Nephron (organoid): ENCODE measurements at regions not wholly inside any gene's neighbourhood (a gene's known extent, or its start where the extent isn't known, plus 50 kb on each side); places are given as distances from the start of the nearest gene placed in this dataset.

Experiments used
- H3K27ac Mint-ChIP-seq, 3 experiments: 2 replicates each; pipeline ENCODE4 v1.8.0; 2020; ENCODE audit warnings: mixed read lengths in 3 of 3, mild to moderate bottlenecking in 2 of 3, moderate library complexity in 1 of 3
- H3K27me3 Mint-ChIP-seq: 2 replicates; pipeline ENCODE4 v1.8.0; 2021; ENCODE audit warnings: low read depth, mild to moderate bottlenecking, moderate library complexity, mixed read lengths
- H3K36me3 Mint-ChIP-seq: 2 replicates; pipeline ENCODE4 v1.8.0; 2020; ENCODE audit warnings: low read depth, mixed read lengths
- H3K4me1 Mint-ChIP-seq: 2 replicates; pipeline ENCODE4 v1.8.0; 2020; ENCODE audit warnings: mixed read lengths
- H3K4me3 Mint-ChIP-seq, 3 experiments: 2 replicates each; pipeline ENCODE4 v1.8.0; 2020; ENCODE audit warnings: mild to moderate bottlenecking in 3 of 3, mixed read lengths in 3 of 3, moderate library complexity in 2 of 3
- H3K9me3 Mint-ChIP-seq: 2 replicates; pipeline ENCODE4 v1.8.0; 2020; ENCODE audit warnings: mixed read lengths
- TF ChIP-seq, protein P1 (sequence below), 3 experiments: fragments of 200-600 bp; sonication (generic); IDR thresholded peaks; one replicate each; pipeline ENCODE4 v1.5.0; 2021; ENCODE audit warnings: antibody characterized with exemption in 3 of 3; ENCODE audit not compliant: unreplicated experiment in 3 of 3

DNA sequence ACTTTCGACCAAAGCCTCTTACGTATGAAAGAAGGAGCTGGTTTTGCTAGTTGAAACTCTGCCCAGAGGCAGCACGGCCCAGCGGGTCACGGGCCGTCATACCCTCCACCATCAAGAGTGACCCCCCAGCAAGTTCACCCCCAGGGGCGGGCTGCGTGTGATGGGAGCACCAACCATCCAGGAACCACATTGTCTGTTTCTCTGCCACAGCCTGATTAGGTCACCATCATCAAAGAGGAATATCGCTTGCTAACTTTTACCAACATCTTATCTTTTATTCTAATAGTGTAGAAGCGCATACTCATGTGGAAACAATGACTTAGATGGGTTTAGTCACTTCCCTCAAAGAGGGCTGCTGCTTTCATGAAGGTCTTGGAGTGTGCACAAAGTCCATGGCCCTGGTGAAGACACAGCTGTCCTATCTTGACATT lies 116.6 kb upstream of the SMIM21 start:
- Mint-ChIP-seq H3K9me3 (no peaks in the 10 kb centered on the region), H3K4me1 (peaks cover 8% of the 10 kb centered on the region), H3K36me3 (no peaks in the 10 kb centered on the region), H3K27me3 (peaks cover 2% of the 10 kb centered on the region), H3K27ac (no peak overlapping the region), H3K4me3 (no peak overlapping the region)
- TF ChIP-seq, protein P1, sequence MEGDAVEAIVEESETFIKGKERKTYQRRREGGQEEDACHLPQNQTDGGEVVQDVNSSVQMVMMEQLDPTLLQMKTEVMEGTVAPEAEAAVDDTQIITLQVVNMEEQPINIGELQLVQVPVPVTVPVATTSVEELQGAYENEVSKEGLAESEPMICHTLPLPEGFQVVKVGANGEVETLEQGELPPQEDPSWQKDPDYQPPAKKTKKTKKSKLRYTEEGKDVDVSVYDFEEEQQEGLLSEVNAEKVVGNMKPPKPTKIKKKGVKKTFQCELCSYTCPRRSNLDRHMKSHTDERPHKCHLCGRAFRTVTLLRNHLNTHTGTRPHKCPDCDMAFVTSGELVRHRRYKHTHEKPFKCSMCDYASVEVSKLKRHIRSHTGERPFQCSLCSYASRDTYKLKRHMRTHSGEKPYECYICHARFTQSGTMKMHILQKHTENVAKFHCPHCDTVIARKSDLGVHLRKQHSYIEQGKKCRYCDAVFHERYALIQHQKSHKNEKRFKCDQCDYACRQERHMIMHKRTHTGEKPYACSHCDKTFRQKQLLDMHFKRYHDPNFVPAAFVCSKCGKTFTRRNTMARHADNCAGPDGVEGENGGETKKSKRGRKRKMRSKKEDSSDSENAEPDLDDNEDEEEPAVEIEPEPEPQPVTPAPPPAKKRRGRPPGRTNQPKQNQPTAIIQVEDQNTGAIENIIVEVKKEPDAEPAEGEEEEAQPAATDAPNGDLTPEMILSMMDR (IDR thresholded peaks at IDR 0.05; ENCODE audit: unreplicated experiment in 3 of 3), result no peak

DNA sequence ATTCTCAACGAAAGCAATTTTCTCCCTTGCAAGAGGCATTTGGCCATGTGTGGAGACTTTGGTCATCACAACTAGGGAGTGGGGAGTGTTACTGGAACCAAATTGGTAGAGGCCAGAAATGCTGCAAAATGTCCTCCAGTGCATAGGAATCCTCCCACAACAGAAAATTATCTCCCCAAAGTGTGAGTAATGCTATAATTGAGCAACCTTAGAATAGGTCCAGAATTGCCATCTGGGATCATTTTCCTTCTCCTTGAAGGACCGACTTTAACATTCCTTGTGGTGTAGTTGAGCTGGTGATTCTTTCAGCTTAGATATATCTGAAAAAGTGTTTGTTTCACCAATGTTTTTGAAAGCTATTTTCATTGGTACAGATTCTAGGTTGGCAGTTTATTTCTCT lies 111.2 kb upstream of the SMIM21 start:
- Mint-ChIP-seq H3K4me1 (peaks cover 4% of the 10 kb centered on the region), H3K27me3 (no peaks in the 10 kb centered on the region), H3K36me3 (no peaks in the 10 kb centered on the region), H3K9me3 (no peaks in the 10 kb centered on the region), H3K27ac (no peak overlapping the region), H3K4me3 (no peak overlapping the region)
- TF ChIP-seq, protein P1 (IDR thresholded peaks at IDR 0.05; ENCODE audit: unreplicated experiment in 3 of 3), result no peak

DNA sequence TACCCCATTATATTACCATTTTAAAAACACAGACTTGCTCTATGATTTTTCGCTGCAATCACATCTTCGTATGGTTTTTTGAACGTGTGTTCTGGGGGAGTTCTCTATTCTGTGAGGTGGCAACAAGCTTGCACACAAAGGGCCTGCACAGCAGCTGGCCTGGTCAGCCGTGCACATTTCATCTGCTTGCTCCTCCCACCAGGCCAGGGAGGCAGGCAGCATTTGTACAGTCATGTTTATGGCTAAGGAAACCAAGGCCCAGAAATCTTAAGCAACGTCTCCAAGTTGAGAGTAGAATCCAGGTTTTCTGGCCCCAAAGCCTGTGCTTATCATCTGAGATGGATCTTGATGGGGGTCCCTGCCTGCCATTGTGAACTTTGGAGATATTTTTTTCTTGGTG lies 106.4 kb upstream of the SMIM21 start:
- Mint-ChIP-seq H3K4me1 (peaks cover 14% of the 10 kb centered on the region), H3K27me3 (no peaks in the 10 kb centered on the region), H3K9me3 (no peaks in the 10 kb centered on the region), H3K36me3 (no peaks in the 10 kb centered on the region), H3K27ac (no peak overlapping the region), H3K4me3 (no peak overlapping the region)
- TF ChIP-seq, protein P1 (IDR thresholded peaks at IDR 0.05; ENCODE audit: unreplicated experiment in 3 of 3), result no peak

DNA sequence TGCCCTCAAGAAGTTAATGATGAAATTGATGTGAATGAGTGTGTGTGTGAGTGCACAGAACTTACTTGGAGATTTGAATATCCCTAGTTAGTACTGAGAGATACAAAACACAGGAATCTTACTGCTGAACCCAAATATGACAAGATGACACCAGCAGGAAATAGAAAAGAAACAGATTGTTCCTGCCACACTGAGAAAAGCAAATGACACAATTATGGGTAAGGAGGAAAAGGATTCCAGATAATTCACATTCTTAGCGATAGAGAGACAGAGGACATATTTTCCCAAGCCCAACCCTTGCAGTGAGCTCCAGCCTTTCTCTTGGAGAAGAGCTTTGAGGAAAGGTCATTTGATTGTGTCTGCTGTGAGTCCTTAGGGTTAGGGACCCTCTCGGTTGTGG lies 105.7 kb upstream of the SMIM21 start:
- TF ChIP-seq, protein P1 (IDR thresholded peaks at IDR 0.05; ENCODE audit: unreplicated experiment in 3 of 3), result no peak
- H3K36me3 Mint-ChIP-seq, result no peaks in the 10 kb centered on the region
- H3K4me3 Mint-ChIP-seq, result no peak overlapping the region
- H3K27ac Mint-ChIP-seq, result no peak overlapping the region
- H3K27me3 Mint-ChIP-seq, result no peaks in the 10 kb centered on the region
- peaks cover 18% of the 10 kb centered on the region for H3K4me1 Mint-ChIP-seq
- no peaks in the 10 kb centered on the region for H3K9me3 Mint-ChIP-seq

DNA sequence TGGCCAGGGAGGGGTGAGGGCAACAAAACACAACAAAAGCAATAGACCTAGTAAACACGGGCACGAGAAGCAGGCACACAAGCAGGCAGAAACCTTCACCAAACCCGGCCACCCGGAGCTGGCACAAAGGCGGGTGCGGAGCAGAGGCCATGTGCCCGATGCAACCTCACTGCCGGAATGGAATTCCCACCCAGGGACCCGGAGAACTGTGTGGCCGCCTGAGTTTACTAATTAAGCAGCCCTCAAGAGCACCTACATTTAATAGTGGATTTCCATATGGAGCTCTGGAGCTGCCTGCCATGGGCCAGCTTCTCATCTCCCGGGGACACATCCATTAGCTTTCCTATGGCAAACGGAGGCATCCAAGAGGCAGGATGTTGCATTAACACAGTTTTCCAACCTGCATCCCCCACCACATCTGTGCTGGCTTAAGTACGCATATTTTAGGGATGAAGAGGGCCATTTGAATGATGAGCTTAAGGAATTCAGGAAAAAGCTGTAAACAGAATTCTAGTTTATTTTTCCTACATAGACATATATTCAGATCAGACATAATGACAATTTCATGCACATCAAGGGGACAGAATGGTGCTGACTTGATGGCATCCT lies 104.5 kb upstream of the SMIM21 start:
- H3K4me1 Mint-ChIP-seq, result peaks cover 18% of the 10 kb centered on the region
- H3K9me3 Mint-ChIP-seq, result no peaks in the 10 kb centered on the region
- peak overlapping the region; percentile 12 to 46 (median 31) for H3K27ac Mint-ChIP-seq
- peaks cover 4% of the 10 kb centered on the region for H3K27me3 Mint-ChIP-seq
- TF ChIP-seq, protein P1 (IDR thresholded peaks at IDR 0.05; ENCODE audit: unreplicated experiment in 3 of 3), result no peak
- H3K4me3 Mint-ChIP-seq, result no peak overlapping the region
- H3K36me3 Mint-ChIP-seq, result no peaks in the 10 kb centered on the region

DNA sequence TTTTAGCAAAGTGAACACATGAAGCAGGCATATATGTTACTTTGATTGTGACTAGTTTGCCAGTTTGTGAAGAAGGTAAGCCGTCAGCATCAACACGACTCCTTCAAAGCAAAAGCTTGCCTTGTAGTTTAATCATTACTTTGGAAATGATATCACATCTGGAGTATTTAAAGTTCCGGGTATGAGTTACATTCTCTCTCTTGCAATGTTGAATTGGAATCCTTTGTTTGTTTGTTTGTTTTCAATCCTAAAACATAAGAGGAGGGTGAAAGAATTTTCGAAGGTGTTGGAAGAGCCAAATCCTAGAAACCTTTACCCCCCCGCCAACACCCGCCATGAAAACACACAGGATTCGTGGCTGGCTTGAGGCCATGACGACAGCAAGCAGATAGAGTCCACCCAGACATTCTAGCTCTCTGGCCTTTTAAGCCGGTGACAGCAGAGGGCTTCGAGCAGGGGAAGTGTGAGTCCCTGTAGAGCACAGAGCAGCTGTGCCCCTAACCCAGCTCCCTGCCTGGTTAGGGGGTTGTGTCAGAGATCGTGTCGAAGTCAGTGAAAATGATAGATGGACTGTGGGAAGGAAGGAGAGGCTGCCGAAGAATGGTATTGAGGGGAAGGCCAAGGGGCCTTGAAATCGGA lies 103.8 kb upstream of the SMIM21 start:
- H3K4me1 Mint-ChIP-seq, result peaks cover 18% of the 10 kb centered on the region
- TF ChIP-seq, protein P1 (IDR thresholded peaks at IDR 0.05; ENCODE audit: unreplicated experiment in 3 of 3), result no peak

More for the DNA sequence above, 103.8 kb upstream of the SMIM21 start:
- Mint-ChIP-seq H3K9me3 (no peaks in the 10 kb centered on the region), H3K4me3 (no peak overlapping the region), H3K27me3 (peaks cover 4% of the 10 kb centered on the region), H3K36me3 (no peaks in the 10 kb centered on the region), H3K27ac (peak overlapping the region; percentile 12 to 46 (median 31))
